OCI-LY1 (cell line): ENCODE measurements at regions not wholly inside any gene's neighbourhood (a gene's known extent, or its start where the extent isn't known, plus 50 kb on each side); places are given as distances from the start of the nearest gene placed in this dataset.

ENCODE experiments used
- H2AFZ ChIP-seq: fragments of 200-600 bp; sonication (generic), shearing (Covaris generic); 2 replicates; pipeline ENCODE4 v1.6.0; 2014; ENCODE audit warnings: antibody characterized with exemption, mild to moderate bottlenecking, low read length
- H3F3A ChIP-seq: fragments of 200-600 bp; sonication (generic), shearing (Covaris generic); 2 replicates; pipeline ENCODE4 v1.6.0; 2014; ENCODE audit warnings: mild to moderate bottlenecking, antibody characterized with exemption, low read length, moderate library complexity; ENCODE audit not compliant: insufficient read depth
- H3K27ac ChIP-seq: fragments of 200-600 bp; sonication (generic); 2 replicates; pipeline ENCODE4 v1.5.1; 2014; ENCODE audit warnings: low read length, mixed run types, mild to moderate bottlenecking, low read depth; ENCODE audit not compliant: poor library complexity, severe bottlenecking
- H3K27me3 ChIP-seq: fragments of 200-600 bp; sonication (generic); 2 replicates; pipeline ENCODE4 v1.6.0; 2014; ENCODE audit warnings: antibody characterized with exemption, mild to moderate bottlenecking, low read length, moderate library complexity; ENCODE audit not compliant: insufficient read depth
- H3K36me3 ChIP-seq: fragments of 200-600 bp; sonication (generic); 2 replicates; pipeline ENCODE4 v1.6.1; 2014; ENCODE audit warnings: mild to moderate bottlenecking, antibody characterized with exemption, low read length, moderate library complexity, mixed read lengths; ENCODE audit not compliant: insufficient read depth
- H3K4me1 ChIP-seq: fragments of 200-600 bp; sonication (generic); 2 replicates; pipeline ENCODE4 v1.5.1; 2014; ENCODE audit warnings: mild to moderate bottlenecking, low read length, moderate library complexity; ENCODE audit not compliant: insufficient read depth, severe bottlenecking
- H3K4me2 ChIP-seq: fragments of 200-600 bp; sonication (generic), shearing (Covaris generic); 2 replicates; pipeline ENCODE4 v1.6.1; 2014; ENCODE audit warnings: low read length
- H3K4me3 ChIP-seq: fragments of 200-600 bp; sonication (generic); 2 replicates; pipeline ENCODE4 v1.5.1; 2014; ENCODE audit warnings: low read length, low read depth, mild to moderate bottlenecking, mixed read lengths; ENCODE audit not compliant: poor library complexity, severe bottlenecking
- H3K79me2 ChIP-seq: fragments of 200-600 bp; shearing (Covaris generic); 2 replicates; pipeline ENCODE4 v1.6.1; 2016; ENCODE audit warnings: mixed run types, low read length, mixed read lengths; ENCODE audit not compliant: insufficient read depth
- H3K9ac ChIP-seq: fragments of 200-600 bp; sonication (generic), shearing (Covaris generic); 2 replicates; pipeline ENCODE4 v1.6.1; 2014; ENCODE audit warnings: mild to moderate bottlenecking, low read length, mixed read lengths
- H3K9me2 ChIP-seq: fragments of 200-600 bp; sonication (generic), shearing (Covaris generic); 2 replicates; pipeline ENCODE4 v1.6.1; 2014; ENCODE audit warnings: low read depth, mild to moderate bottlenecking, low read length, mixed read lengths
- H3K9me3 ChIP-seq: fragments of 200-600 bp; shearing (Covaris generic); 2 replicates; pipeline ENCODE4 v1.6.1; 2014; ENCODE audit warnings: low read length, mixed read lengths
- H4K20me1 ChIP-seq: fragments of 200-600 bp; sonication (generic), shearing (Covaris generic); 2 replicates; pipeline ENCODE4 v1.6.0; 2016; ENCODE audit warnings: mild to moderate bottlenecking, low read length; ENCODE audit not compliant: insufficient read depth
- CTCF ChIP-seq: fragments of 200-600 bp; sonication (generic), shearing (Covaris generic); IDR thresholded peaks from 2 replicates; pipeline ENCODE4 v1.5.1; 2017; ENCODE audit warnings: mild to moderate bottlenecking, antibody characterized with exemption, low read length, moderate library complexity, mixed read lengths
- EZH2 ChIP-seq: fragments of 200-600 bp; sonication (generic), shearing (Covaris generic); IDR thresholded peaks from 2 replicates; pipeline ENCODE4 v1.8.0; 2017; ENCODE audit warnings: borderline replicate concordance, mixed run types, mild to moderate bottlenecking, antibody characterized with exemption, low read length, moderate library complexity, mixed read lengths

GRCh38 chr15:101540480-101541239, 51.2 kb upstream of the PCSK6 start:
- no peaks in the 10 kb centered on the region for H3K9me3 ChIP-seq
- no peaks in the 10 kb centered on the region for H3K4me1 ChIP-seq

GRCh38 chr15:101539930-101540329, 50.4 kb upstream of the PCSK6 start:
- TF ChIP-seq EZH2: no peak
- TF ChIP-seq CTCF: no peak
- Histone ChIP-seq H3F3A (no peaks in the 10 kb centered on the region), H3K27me3 (peaks cover 10% of the 10 kb centered on the region; the same call in 1 of the 2 replicates), H3K27ac (no peak overlapping the region), H2AFZ (no peak overlapping the region), H3K9me2 (no peaks in the 10 kb centered on the region), H3K4me2 (no peak overlapping the region), H3K9me3 (no peaks in the 10 kb centered on the region), H3K36me3 (no peaks in the 10 kb centered on the region), H3K4me1 (no peaks in the 10 kb centered on the region), H3K4me3 (no peak overlapping the region), H3K9ac (no peak overlapping the region), H4K20me1 (no peaks in the 10 kb centered on the region), H3K79me2 (no peaks in the 10 kb centered on the region)

More at GRCh38 chr15:101540480-101541239, 51.2 kb upstream of the PCSK6 start:
- peaks cover 10% of the 10 kb centered on the region; the same call in 1 of the 2 replicates for H3K27me3 ChIP-seq
- H3K4me2 ChIP-seq: no peak overlapping the region
- H3K36me3 ChIP-seq: no peaks in the 10 kb centered on the region
- H3K4me3 ChIP-seq: no peak overlapping the region
- H4K20me1 ChIP-seq: no peaks in the 10 kb centered on the region
- no peaks in the 10 kb centered on the region for H3K9me2 ChIP-seq
- H3K27ac ChIP-seq: no peak overlapping the region
- no peak overlapping the region for H3K9ac ChIP-seq
- TF ChIP-seq EZH2 (no peak), CTCF (no peak)
- H3F3A ChIP-seq: no peaks in the 10 kb centered on the region
- H3K79me2 ChIP-seq: no peaks in the 10 kb centered on the region
- H2AFZ ChIP-seq: no peak overlapping the region

GRCh38 chr15:101539492-101539891, 50.0 kb upstream of the PCSK6 start:
- H2AFZ ChIP-seq: no peak overlapping the region
- no peaks in the 10 kb centered on the region for H3K9me3 ChIP-seq
- no peak overlapping the region for H3K4me3 ChIP-seq
- H3K27me3 ChIP-seq: peaks cover 10% of the 10 kb centered on the region; the same call in 1 of the 2 replicates
- no peak overlapping the region for H3K4me2 ChIP-seq
- no peak overlapping the region for H3K9ac ChIP-seq
- H3K4me1 ChIP-seq: no peaks in the 10 kb centered on the region
- no peaks in the 10 kb centered on the region for H4K20me1 ChIP-seq
- H3K9me2 ChIP-seq: no peaks in the 10 kb centered on the region
- no peaks in the 10 kb centered on the region for H3K79me2 ChIP-seq
- TF ChIP-seq EZH2 (no peak), CTCF (no peak)
- H3F3A ChIP-seq: no peaks in the 10 kb centered on the region
- no peak overlapping the region for H3K27ac ChIP-seq
- no peaks in the 10 kb centered on the region for H3K36me3 ChIP-seq
